Right atrium auricular region (tissue), 2 donors: ENCODE measurements at regions not wholly inside any gene's neighbourhood (a gene's known extent, or its start where the extent isn't known, plus 50 kb on each side); places are given as distances from the start of the nearest gene placed in this dataset.

ENCODE experiments used
- DNase-seq: peaks from one replicate; pipeline ENCODE4 v3.0.0-alpha.2; 2019; ENCODE audit warnings: low spot score
- H3K27ac ChIP-seq, 2 donors: fragments of 200-600 bp; sonication (generic); 1 replicate in 1 of 2; 2 replicates in 1 of 2; pipeline ENCODE4 v1.5.1; 2016 to 2019
- H3K27me3 ChIP-seq, 2 donors: fragments of 200-600 bp; sonication (generic); one replicate each; pipeline versions ENCODE4 v1.5.1 to v1.6.0; 2017 to 2019
- H3K36me3 ChIP-seq: fragments of 200-600 bp; sonication (generic); one replicate; pipeline ENCODE4 v1.5.1; 2016
- H3K4me1 ChIP-seq, 2 donors: fragments of 200-600 bp; sonication (generic); one replicate each; pipeline versions ENCODE4 v1.5.1 to v1.6.0; 2017 to 2019
- H3K4me3 ChIP-seq, 2 donors: fragments of 200-600 bp; sonication (generic); 1 replicate in 1 of 2; 2 replicates in 1 of 2; pipeline ENCODE4 v1.5.1; 2017 to 2019; ENCODE audit warnings: mild to moderate bottlenecking in 1 of 2, moderate library complexity in 1 of 2
- H3K9me3 ChIP-seq, 2 donors: fragments of 200-600 bp; sonication (generic); one replicate each; pipeline ENCODE4 v1.5.1; 2019
- TF ChIP-seq, protein P1 (sequence below), 2 donors: fragments of 200-600 bp; sonication (generic); IDR thresholded peaks; one replicate each; pipeline ENCODE4 v1.5.1; 2019; ENCODE audit warnings: antibody characterized with exemption in 2 of 2

DNA sequence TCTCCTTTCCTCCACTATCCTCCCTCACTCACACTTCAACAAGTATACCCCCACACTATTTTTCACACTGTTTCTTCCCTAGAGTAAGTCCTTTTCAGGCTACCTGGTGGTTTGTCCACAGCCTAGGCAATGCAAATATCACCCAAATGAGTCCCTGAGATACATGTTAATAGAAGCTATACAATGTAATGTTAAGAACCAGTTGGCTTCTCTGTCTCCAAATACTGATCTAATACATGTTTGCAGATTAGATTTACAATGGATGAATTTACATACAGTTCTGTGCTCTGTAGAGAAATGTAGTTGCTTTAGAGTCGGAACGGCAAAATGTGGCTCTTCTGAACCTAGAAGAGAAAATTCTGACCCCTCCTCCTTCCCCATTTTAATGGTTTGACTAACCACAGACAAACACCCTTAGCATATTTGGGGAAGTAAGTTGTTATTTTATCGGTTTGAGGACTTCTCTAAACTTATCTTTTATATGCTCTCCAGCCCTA lies 63.6 kb upstream of the MBNL1 start:
- Histone ChIP-seq H3K4me3 (no peak overlapping the region), H3K36me3 (no peaks in the 10 kb centered on the region), H3K27ac (peak overlapping the region in 1 of 2 donors; percentile 4), H3K9me3 (no peaks in the 10 kb centered on the region), H3K27me3 (no peaks in the 10 kb centered on the region), H3K4me1 (peaks cover 0 to 27% of the 10 kb centered on the region in 2 donors)
- TF ChIP-seq, protein P1, sequence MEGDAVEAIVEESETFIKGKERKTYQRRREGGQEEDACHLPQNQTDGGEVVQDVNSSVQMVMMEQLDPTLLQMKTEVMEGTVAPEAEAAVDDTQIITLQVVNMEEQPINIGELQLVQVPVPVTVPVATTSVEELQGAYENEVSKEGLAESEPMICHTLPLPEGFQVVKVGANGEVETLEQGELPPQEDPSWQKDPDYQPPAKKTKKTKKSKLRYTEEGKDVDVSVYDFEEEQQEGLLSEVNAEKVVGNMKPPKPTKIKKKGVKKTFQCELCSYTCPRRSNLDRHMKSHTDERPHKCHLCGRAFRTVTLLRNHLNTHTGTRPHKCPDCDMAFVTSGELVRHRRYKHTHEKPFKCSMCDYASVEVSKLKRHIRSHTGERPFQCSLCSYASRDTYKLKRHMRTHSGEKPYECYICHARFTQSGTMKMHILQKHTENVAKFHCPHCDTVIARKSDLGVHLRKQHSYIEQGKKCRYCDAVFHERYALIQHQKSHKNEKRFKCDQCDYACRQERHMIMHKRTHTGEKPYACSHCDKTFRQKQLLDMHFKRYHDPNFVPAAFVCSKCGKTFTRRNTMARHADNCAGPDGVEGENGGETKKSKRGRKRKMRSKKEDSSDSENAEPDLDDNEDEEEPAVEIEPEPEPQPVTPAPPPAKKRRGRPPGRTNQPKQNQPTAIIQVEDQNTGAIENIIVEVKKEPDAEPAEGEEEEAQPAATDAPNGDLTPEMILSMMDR (IDR thresholded peaks at IDR 0.05) = no peak
- DNase-seq = no peak

DNA sequence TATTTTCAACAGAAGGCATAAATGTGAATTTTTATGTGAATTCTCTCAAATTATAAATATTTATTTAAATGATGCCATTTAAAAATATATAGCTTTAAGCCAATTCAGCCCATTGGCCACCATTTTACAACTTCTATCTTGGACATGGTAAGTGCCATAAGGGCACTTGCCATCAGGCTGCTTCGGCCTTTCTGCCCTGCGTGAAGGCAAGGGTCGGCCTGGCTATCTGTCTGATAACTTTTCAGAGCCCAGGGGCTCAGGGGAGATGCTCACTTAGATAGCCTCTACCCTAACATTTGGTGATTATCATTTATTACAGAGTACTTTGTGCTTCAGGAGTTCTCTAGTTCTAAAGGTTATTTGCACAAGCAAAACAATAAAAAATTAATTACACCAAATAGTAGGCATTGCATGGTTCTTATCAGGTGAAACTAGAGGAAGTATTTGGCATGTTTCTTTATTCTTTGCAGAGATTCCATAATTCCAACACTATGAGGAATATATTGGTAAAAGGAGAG lies 62.4 kb upstream of the MBNL1 start:
- H3K27ac ChIP-seq = no peak overlapping the region
- peaks cover 0 to 17% of the 10 kb centered on the region in 2 donors for H3K4me1 ChIP-seq
- no peaks in the 10 kb centered on the region for H3K36me3 ChIP-seq
- DNase-seq = no peak
- no peak overlapping the region for H3K4me3 ChIP-seq
- H3K9me3 ChIP-seq = no peaks in the 10 kb centered on the region
- TF ChIP-seq, protein P1 (IDR thresholded peaks at IDR 0.05) = no peak
- H3K27me3 ChIP-seq = no peaks in the 10 kb centered on the region

DNA sequence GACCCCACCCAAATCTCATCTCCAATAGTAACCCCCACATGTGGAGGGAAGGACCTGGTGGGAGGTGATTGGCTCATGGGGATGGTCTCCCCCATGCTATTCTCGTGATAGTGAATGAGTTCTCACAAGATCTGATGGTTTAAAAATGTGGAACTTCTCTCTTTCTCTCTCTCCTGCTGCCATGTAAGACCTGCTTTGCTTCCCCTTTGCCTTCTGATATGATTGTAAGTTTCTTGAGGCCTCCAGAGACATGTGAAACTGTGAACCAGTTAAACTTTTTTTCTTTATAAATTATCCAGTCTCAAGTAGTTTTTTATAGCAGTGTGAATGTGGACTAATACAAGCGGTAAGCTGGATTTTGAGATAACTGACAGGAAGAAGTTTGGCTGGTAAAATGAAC lies 60.3 kb upstream of the MBNL1 start:
- TF ChIP-seq, protein P1 (IDR thresholded peaks at IDR 0.05) = no peak
- H3K4me3 ChIP-seq = no peak overlapping the region
- DNase-seq = no peak
- no peaks in the 10 kb centered on the region for H3K27me3 ChIP-seq
- H3K9me3 ChIP-seq = no peaks in the 10 kb centered on the region
- H3K27ac ChIP-seq = no peak overlapping the region
- no peaks in the 10 kb centered on the region for H3K36me3 ChIP-seq
- H3K4me1 ChIP-seq = peaks cover 0 to 3% of the 10 kb centered on the region in 2 donors

DNA sequence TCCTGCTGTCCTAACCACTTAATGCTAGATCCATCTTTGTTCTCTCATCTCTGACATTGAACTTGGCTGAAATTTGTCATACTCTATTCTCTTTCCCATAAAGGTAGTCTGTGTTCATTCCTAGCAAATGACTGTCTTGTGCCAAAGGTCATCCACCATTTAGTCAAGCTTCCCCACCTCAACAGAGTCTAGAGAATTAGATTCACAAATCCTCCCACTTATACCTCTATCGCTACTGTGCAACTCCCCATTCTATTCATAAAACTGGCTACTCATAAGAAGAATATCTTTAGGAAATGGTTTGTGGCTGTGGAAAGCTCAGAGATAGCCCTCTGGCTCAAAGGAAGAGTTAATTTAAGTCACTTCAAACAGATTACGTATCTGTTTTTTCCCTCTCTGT lies 59.7 kb upstream of the MBNL1 start:
- no peak for DNase-seq
- no peak overlapping the region for H3K27ac ChIP-seq
- no peaks in the 10 kb centered on the region for H3K36me3 ChIP-seq

DNA sequence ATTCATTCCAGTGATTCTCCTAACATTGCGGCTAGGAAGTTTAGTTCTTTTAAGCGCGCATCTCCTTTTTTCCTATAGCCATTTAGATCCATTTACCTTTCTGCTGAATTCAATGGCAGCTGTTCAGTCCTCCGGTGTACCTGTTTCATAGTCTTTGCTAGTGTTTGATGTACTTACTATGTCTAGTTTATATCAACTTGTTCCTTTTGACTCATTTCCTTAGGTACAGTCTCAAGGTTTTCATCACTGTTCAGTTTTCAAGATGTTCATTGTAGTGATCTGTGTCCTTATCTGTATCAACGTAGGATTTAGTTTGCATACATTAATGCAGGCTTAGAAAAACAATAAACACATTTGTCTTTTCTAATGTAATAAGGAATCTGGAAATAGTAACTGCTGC lies 59.0 kb upstream of the MBNL1 start:
- Histone ChIP-seq H3K36me3 (no peaks in the 10 kb centered on the region), H3K27ac (no peak overlapping the region)

More for the DNA sequence above, 59.7 kb upstream of the MBNL1 start:
- Histone ChIP-seq H3K4me3 (no peak overlapping the region), H3K9me3 (no peaks in the 10 kb centered on the region), H3K27me3 (no peaks in the 10 kb centered on the region), H3K4me1 (no peaks in the 10 kb centered on the region)
- TF ChIP-seq, protein P1 (IDR thresholded peaks at IDR 0.05) = no peak

More for the DNA sequence above, 59.0 kb upstream of the MBNL1 start:
- TF ChIP-seq, protein P1 (IDR thresholded peaks at IDR 0.05) = no peak
- Histone ChIP-seq H3K27me3 (no peaks in the 10 kb centered on the region), H3K4me3 (no peak overlapping the region), H3K4me1 (no peaks in the 10 kb centered on the region), H3K9me3 (no peaks in the 10 kb centered on the region)
- no peak for DNase-seq
